ENCODE measurements at regions not wholly inside any gene's neighbourhood (a gene's known extent, or its start where the extent isn't known, plus 50 kb on each side); places are given as distances from the start of the nearest gene placed in this dataset.

DNA sequence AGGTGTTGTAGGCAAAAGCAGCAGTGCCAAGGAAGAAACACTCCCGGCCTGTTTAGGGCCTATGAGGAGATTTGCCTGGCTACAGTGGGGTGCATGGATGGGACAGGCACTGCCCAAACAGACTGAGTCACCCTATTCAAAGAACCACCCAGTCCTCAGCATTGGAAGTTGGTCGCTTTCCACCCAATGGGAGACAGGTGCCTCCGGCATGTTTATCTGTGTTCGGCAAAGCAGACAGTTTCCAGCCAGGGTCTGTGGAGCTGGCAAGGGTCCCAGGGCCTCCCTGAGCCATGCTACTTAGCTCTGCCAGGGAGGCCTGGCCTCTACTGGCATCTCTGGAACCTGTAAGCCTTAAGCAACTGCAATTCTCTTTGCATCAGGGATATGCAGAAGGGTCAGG lies 165.1 kb upstream of the ATP6AP2 start:
- TF ChIP-seq, protein P1, sequence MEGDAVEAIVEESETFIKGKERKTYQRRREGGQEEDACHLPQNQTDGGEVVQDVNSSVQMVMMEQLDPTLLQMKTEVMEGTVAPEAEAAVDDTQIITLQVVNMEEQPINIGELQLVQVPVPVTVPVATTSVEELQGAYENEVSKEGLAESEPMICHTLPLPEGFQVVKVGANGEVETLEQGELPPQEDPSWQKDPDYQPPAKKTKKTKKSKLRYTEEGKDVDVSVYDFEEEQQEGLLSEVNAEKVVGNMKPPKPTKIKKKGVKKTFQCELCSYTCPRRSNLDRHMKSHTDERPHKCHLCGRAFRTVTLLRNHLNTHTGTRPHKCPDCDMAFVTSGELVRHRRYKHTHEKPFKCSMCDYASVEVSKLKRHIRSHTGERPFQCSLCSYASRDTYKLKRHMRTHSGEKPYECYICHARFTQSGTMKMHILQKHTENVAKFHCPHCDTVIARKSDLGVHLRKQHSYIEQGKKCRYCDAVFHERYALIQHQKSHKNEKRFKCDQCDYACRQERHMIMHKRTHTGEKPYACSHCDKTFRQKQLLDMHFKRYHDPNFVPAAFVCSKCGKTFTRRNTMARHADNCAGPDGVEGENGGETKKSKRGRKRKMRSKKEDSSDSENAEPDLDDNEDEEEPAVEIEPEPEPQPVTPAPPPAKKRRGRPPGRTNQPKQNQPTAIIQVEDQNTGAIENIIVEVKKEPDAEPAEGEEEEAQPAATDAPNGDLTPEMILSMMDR (IDR thresholded peaks at IDR 0.05): no peak
- no peak for TF ChIP-seq POLR2A (IDR thresholded peaks at IDR 0.05)
- TF ChIP-seq POLR2AphosphoS5 (IDR thresholded peaks at IDR 0.05): no peak
